ENCODE measurements at regions not wholly inside any gene's neighbourhood (a gene's known extent, or its start where the extent isn't known, plus 50 kb on each side); places are given as distances from the start of the nearest gene placed in this dataset.

DNA sequence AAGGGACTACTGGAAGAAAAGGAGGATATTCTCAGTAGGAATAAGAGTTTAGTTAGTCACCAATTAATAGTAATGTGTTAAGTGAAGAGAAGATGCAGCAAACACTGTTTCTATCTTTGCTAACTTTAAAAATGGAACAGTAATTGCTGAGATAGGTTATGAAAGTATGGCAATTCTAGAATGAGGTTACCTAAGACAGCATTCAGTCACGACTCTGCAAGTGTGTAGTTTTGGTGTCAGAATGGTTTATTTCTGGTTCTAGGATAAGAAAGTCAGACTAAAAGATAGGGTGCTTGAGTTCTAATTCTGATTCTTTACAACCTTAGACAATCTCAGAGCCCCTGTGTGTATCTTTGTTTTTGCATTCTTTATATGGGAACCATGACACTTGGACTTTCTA is 138.1 kb downstream of the POU4F1 start:
- Mint-ChIP-seq H3K4me3 (ENCODE audit: unreplicated experiment) (no peak overlapping the region), H3K27me3 (ENCODE audit: insufficient read depth, unreplicated experiment) (peaks cover 7% of the 10 kb centered on the region), H3K4me1 (ENCODE audit: low read depth, unreplicated experiment) (no peaks in the 10 kb centered on the region), H3K9me3 (ENCODE audit: unreplicated experiment) (no peaks in the 10 kb centered on the region), H3K27ac (ENCODE audit: unreplicated experiment) (no peak overlapping the region), H3K36me3 (ENCODE audit: insufficient read depth, unreplicated experiment) (no peaks in the 10 kb centered on the region)
- H3K27me3 ChIP-seq (replicated peaks; ENCODE audit: control insufficient read depth, insufficient read depth, low read length): no peaks in the 10 kb centered on the region
- no peaks in the 10 kb centered on the region for H3K9me3 ChIP-seq
- H3K4me1 ChIP-seq: no peaks in the 10 kb centered on the region
- no TSS peak for BruUV-seq (replicated peaks)
- H3K4me3 ChIP-seq (ENCODE audit: low read depth, low read length): no peak overlapping the region
- no peak for DNase-seq
- H3K36me3 ChIP-seq (ENCODE audit: control insufficient read depth, insufficient read depth, low read length): no peaks in the 10 kb centered on the region
- POLR2A ChIA-PET: no interaction called here
- CTCF ChIA-PET: no interaction called here
- intact Hi-C loops (cut with micrococcal nuclease; ENCODE audit: unreplicated experiment): no loop called here
- TF ChIP-seq CTCF (IDR thresholded peaks at IDR 0.05; ENCODE audit: insufficient read depth in 1 of 2, low read depth in 1 of 2, low read length in 1 of 2, severe bottlenecking in 1 of 2, unreplicated experiment in 1 of 2): no peak

- intact Hi-C loops (cut with micrococcal nuclease; ENCODE audit: unreplicated experiment): no loop called here
- ChIA-PET POLR2A (no interaction called here), CTCF (no interaction called here)
- Mint-ChIP-seq H3K4me3 (ENCODE audit: unreplicated experiment) (no peak overlapping the region), H3K36me3 (ENCODE audit: insufficient read depth, unreplicated experiment) (no peaks in the 10 kb centered on the region), H3K27ac (ENCODE audit: unreplicated experiment) (no peak overlapping the region), H3K4me1 (ENCODE audit: low read depth, unreplicated experiment) (no peaks in the 10 kb centered on the region), H3K9me3 (ENCODE audit: unreplicated experiment) (no peaks in the 10 kb centered on the region), H3K27me3 (ENCODE audit: insufficient read depth, unreplicated experiment) (peaks cover 5% of the 10 kb centered on the region)
- Histone ChIP-seq H3K36me3 (ENCODE audit: control insufficient read depth, insufficient read depth, low read length) (no peaks in the 10 kb centered on the region), H3K4me3 (ENCODE audit: low read depth, low read length) (no peak overlapping the region), H3K4me1 (no peaks in the 10 kb centered on the region), H3K27me3 (replicated peaks; ENCODE audit: control insufficient read depth, insufficient read depth, low read length) (no peaks in the 10 kb centered on the region), H3K9me3 (no peaks in the 10 kb centered on the region)
- BruUV-seq (replicated peaks): no TSS peak
- DNase-seq: no peak
- no peak for TF ChIP-seq CTCF (IDR thresholded peaks at IDR 0.05; ENCODE audit: insufficient read depth in 1 of 2, low read depth in 1 of 2, low read length in 1 of 2, severe bottlenecking in 1 of 2, unreplicated experiment in 1 of 2)
These were observed 143.2 kb downstream of the POU4F1 start for GRCh38 chr13:78460176-78460575.

GRCh38 chr13:78443839-78444238 is 159.5 kb downstream of the POU4F1 start:
- no peak overlapping the region for H3K4me3 Mint-ChIP-seq (ENCODE audit: unreplicated experiment)
- CTCF ChIA-PET: no interaction called here

More at GRCh38 chr13:78443839-78444238, 159.5 kb downstream of the POU4F1 start:
- no peaks in the 10 kb centered on the region for H3K36me3 Mint-ChIP-seq (ENCODE audit: insufficient read depth, unreplicated experiment)
- H3K4me1 ChIP-seq: peaks cover 15% of the 10 kb centered on the region
- BruUV-seq (replicated peaks): no TSS peak
- no peak for TF ChIP-seq CTCF (IDR thresholded peaks at IDR 0.05; ENCODE audit: insufficient read depth in 1 of 2, low read depth in 1 of 2, low read length in 1 of 2, severe bottlenecking in 1 of 2, unreplicated experiment in 1 of 2)
- POLR2A ChIA-PET: no interaction called here
- no peaks in the 10 kb centered on the region for H3K9me3 ChIP-seq
- no peak overlapping the region for H3K4me3 ChIP-seq (ENCODE audit: low read depth, low read length)
- H3K36me3 ChIP-seq (ENCODE audit: control insufficient read depth, insufficient read depth, low read length): no peaks in the 10 kb centered on the region
- H3K9me3 Mint-ChIP-seq (ENCODE audit: unreplicated experiment): no peaks in the 10 kb centered on the region
- no peaks in the 10 kb centered on the region for H3K27me3 ChIP-seq (replicated peaks; ENCODE audit: control insufficient read depth, insufficient read depth, low read length)
- no peaks in the 10 kb centered on the region for H3K27me3 Mint-ChIP-seq (ENCODE audit: insufficient read depth, unreplicated experiment)
- H3K4me1 Mint-ChIP-seq (ENCODE audit: low read depth, unreplicated experiment): peaks cover 12% of the 10 kb centered on the region
- intact Hi-C loops (cut with micrococcal nuclease; ENCODE audit: unreplicated experiment): no loop called here
- DNase-seq: no peak
- no peak overlapping the region for H3K27ac Mint-ChIP-seq (ENCODE audit: unreplicated experiment)
